ENCODE measurements at regions not wholly inside any gene's neighbourhood (a gene's known extent, or its start where the extent isn't known, plus 50 kb on each side); places are given as distances from the start of the nearest gene placed in this dataset.

DNA sequence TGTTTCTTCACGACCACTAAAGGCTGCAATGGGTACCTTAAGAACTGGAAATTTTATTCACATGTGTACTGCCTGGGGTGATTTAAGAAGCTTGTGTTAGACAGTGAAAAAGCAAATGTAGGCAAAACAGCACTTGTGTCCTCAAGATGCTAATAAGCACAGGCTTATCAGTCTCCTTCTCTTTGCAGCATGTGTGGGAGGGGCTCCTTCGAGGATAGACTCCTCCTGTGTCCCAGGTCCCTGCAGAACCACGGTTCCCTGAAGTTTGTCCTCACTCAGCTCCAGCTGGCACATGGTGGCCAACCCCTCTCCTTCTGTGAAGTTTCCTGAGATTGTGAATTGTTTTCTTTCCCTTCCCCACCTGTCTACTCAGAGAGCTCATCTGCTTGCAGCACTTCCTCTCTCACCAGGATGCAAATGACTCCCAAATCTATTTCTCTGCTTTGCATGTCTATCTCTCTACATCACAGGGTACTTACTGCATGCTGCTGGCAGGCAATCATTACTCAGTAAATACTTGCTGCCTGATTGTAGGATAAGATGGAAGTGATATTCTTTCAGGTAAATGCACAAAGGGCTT, 589.6 kb upstream of the KLHL29 start:
- TF ChIP-seq, protein P1, sequence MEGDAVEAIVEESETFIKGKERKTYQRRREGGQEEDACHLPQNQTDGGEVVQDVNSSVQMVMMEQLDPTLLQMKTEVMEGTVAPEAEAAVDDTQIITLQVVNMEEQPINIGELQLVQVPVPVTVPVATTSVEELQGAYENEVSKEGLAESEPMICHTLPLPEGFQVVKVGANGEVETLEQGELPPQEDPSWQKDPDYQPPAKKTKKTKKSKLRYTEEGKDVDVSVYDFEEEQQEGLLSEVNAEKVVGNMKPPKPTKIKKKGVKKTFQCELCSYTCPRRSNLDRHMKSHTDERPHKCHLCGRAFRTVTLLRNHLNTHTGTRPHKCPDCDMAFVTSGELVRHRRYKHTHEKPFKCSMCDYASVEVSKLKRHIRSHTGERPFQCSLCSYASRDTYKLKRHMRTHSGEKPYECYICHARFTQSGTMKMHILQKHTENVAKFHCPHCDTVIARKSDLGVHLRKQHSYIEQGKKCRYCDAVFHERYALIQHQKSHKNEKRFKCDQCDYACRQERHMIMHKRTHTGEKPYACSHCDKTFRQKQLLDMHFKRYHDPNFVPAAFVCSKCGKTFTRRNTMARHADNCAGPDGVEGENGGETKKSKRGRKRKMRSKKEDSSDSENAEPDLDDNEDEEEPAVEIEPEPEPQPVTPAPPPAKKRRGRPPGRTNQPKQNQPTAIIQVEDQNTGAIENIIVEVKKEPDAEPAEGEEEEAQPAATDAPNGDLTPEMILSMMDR (conservative IDR thresholded peaks at IDR 0.05) = no peak
- no peak for TF ChIP-seq ZFX (IDR thresholded peaks at IDR 0.05)

Measured in C4-2B (cell line).